ENCODE measurements at regions not wholly inside any gene's neighbourhood (a gene's known extent, or its start where the extent isn't known, plus 50 kb on each side); places are given as distances from the start of the nearest gene placed in this dataset.
A peak's percentile ranks its signal among the peaks of the same experiment; 100 is the strongest.

GRCh38 chrX:122703762-122704161, 480.3 kb upstream of the GRIA3 start:
- DNase-seq (ENCODE audit: low spot score), result no peak
- H3K27ac ChIP-seq (ENCODE audit: low read depth in 1 of 2, low read length in 2 of 2), result no peak overlapping the region
- H3K27me3 ChIP-seq (ENCODE audit: control insufficient read depth in 4 of 4, insufficient read depth in 4 of 4, low read length in 3 of 4), result no peaks in the 10 kb centered on the region
- peaks cover 0 to 3% (median 0%) of the 10 kb centered on the region in 4 donors for H3K9me3 ChIP-seq (ENCODE audit: control insufficient read depth in 4 of 4, low read length in 3 of 4)
- H3K4me1 ChIP-seq (ENCODE audit: control insufficient read depth in 4 of 4, insufficient read depth in 4 of 4, low read length in 3 of 4), result no peaks in the 10 kb centered on the region
- TF ChIP-seq RXRA (IDR thresholded peaks at IDR 0.05) (no peak), TAF1 (conservative IDR thresholded peaks at IDR 0.05) (no peak), GABPA (IDR thresholded peaks at IDR 0.05 in 1 of 2, conservative IDR thresholded peaks at IDR 0.05 in 1 of 2) (no peak), RAD21 (IDR thresholded peaks at IDR 0.05) (peak in 1 of 2 donors; percentile 48), CTCF (IDR thresholded peaks at IDR 0.05; ENCODE audit: low read depth, low read length, missing input control) (no peak), HNF4G (IDR thresholded peaks at IDR 0.05) (no peak), MAX (IDR thresholded peaks at IDR 0.05) (no peak), NR2F2 (IDR thresholded peaks at IDR 0.05) (no peak)
- WGBS, result 61% methylated on average over 1 of the region's 1 CpG
- no peak overlapping the region for H3K9ac ChIP-seq (ENCODE audit: low read depth in 1 of 2, low read length in 2 of 2)
- H3K36me3 ChIP-seq (ENCODE audit: control insufficient read depth in 4 of 4, insufficient read depth in 3 of 4, low read depth in 1 of 4, low read length in 3 of 4), result no peaks in the 10 kb centered on the region
- no peak overlapping the region for H3K4me3 ChIP-seq (ENCODE audit: low read depth in 1 of 3, low read length in 3 of 3)

- H3K27me3 ChIP-seq (ENCODE audit: control insufficient read depth in 4 of 4, insufficient read depth in 4 of 4, low read length in 3 of 4), result no peaks in the 10 kb centered on the region
- 3% methylated on average over 1 of the region's 1 CpG for WGBS
- no peak overlapping the region for H3K4me3 ChIP-seq (ENCODE audit: low read depth in 1 of 3, low read length in 3 of 3)
- no peaks in the 10 kb centered on the region for H3K4me1 ChIP-seq (ENCODE audit: control insufficient read depth in 4 of 4, insufficient read depth in 4 of 4, low read length in 3 of 4)
- no peak overlapping the region for H3K27ac ChIP-seq (ENCODE audit: low read depth in 1 of 2, low read length in 2 of 2)
- TF ChIP-seq CTCF (IDR thresholded peaks at IDR 0.05; ENCODE audit: low read depth, low read length, missing input control), result peak; percentile 8
- TF ChIP-seq RAD21 (IDR thresholded peaks at IDR 0.05), result peak in 1 of 2 donors; percentile 18
- TF ChIP-seq YY1 (IDR thresholded peaks at IDR 0.05), result no peak
- no peaks in the 10 kb centered on the region for H3K36me3 ChIP-seq (ENCODE audit: control insufficient read depth in 4 of 4, insufficient read depth in 3 of 4, low read depth in 1 of 4, low read length in 3 of 4)
- no peaks in the 10 kb centered on the region for H3K9me3 ChIP-seq (ENCODE audit: control insufficient read depth in 4 of 4, low read length in 3 of 4)
- DNase-seq (ENCODE audit: low spot score), result no peak
- H3K9ac ChIP-seq (ENCODE audit: low read depth in 1 of 2, low read length in 2 of 2), result no peak overlapping the region
These were observed 444.3 kb upstream of the GRIA3 start for GRCh38 chrX:122739770-122740169.

GRCh38 chrX:122770581-122770980, 413.5 kb upstream of the GRIA3 start:
- Histone ChIP-seq H3K27ac (ENCODE audit: low read depth in 1 of 2, low read length in 2 of 2) (no peak overlapping the region), H3K36me3 (ENCODE audit: control insufficient read depth in 4 of 4, insufficient read depth in 3 of 4, low read depth in 1 of 4, low read length in 3 of 4) (no peaks in the 10 kb centered on the region), H3K9me3 (ENCODE audit: control insufficient read depth in 4 of 4, low read length in 3 of 4) (no peaks in the 10 kb centered on the region), H3K4me1 (ENCODE audit: control insufficient read depth in 4 of 4, insufficient read depth in 4 of 4, low read length in 3 of 4) (no peaks in the 10 kb centered on the region), H3K27me3 (ENCODE audit: control insufficient read depth in 4 of 4, insufficient read depth in 4 of 4, low read length in 3 of 4) (no peaks in the 10 kb centered on the region), H3K4me3 (ENCODE audit: low read depth in 1 of 3, low read length in 3 of 3) (no peak overlapping the region), H3K9ac (ENCODE audit: low read depth in 1 of 2, low read length in 2 of 2) (no peak overlapping the region)
- no peak for TF ChIP-seq SP1 (IDR thresholded peaks at IDR 0.05)
- no peak for TF ChIP-seq FOXA1 (IDR thresholded peaks at IDR 0.05)
- no peak for TF ChIP-seq CTCF (IDR thresholded peaks at IDR 0.05; ENCODE audit: low read depth, low read length, missing input control)
- TF ChIP-seq REST (IDR thresholded peaks at IDR 0.05), result no peak
- TF ChIP-seq ATF3 (IDR thresholded peaks at IDR 0.05), result no peak
- TF ChIP-seq GABPA (IDR thresholded peaks at IDR 0.05 in 1 of 2, conservative IDR thresholded peaks at IDR 0.05 in 1 of 2), result no peak
- TF ChIP-seq HNF4G (IDR thresholded peaks at IDR 0.05), result no peak
- no peak for TF ChIP-seq RXRA (IDR thresholded peaks at IDR 0.05)
- TF ChIP-seq EGR1 (IDR thresholded peaks at IDR 0.05; ENCODE audit: low read depth in 2 of 2), result no peak
- no peak for TF ChIP-seq MAX (IDR thresholded peaks at IDR 0.05)
- no peak for DNase-seq (ENCODE audit: low spot score)
- 71% methylated on average over 3 of the region's 3 CpGs for WGBS
